H1 (cell line): ENCODE measurements at regions not wholly inside any gene's neighbourhood (a gene's known extent, or its start where the extent isn't known, plus 50 kb on each side); places are given as distances from the start of the nearest gene placed in this dataset.

Experiments
- CTCF ChIA-PET: fragments of 300-600 bp; sonication (Branson Sonifier 250); formaldehyde crosslinking; loops from one replicate; lab custom pipeline; 2021; ENCODE audit not compliant: partially characterized antibody; lab: Charles Lee
- POLR2A ChIA-PET: fragments of 300-600 bp; sonication (Branson Sonifier 250); formaldehyde crosslinking; loops from one replicate; lab custom pipeline; 2021; ENCODE audit warnings: inconsistent platforms; ENCODE audit not compliant: partially characterized antibody; lab: Charles Lee
- DNase-seq, 2 experiments: peaks; one replicate each; pipeline versions ENCODE4 v3.0.0 to v3.0.0-alpha.2; 2010 to 2022; ENCODE audit warnings: low spot score in 2 of 2, low read depth in 1 of 2, mixed read lengths in 1 of 2
- FAIRE-seq: peaks from 2 replicates; lab custom pipeline; 2011; peaks lifted over from hg19 to GRCh38; lab: Jason Lieb, UNC
- H2AFZ ChIP-seq: 2 replicates; pipeline ENCODE4 v1.8.1; 2012; ENCODE audit warnings: low read length, inconsistent platforms
- H2AK5ac ChIP-seq: 2 replicates; pipeline ENCODE4 v1.6.1; 2013; ENCODE audit warnings: low read depth, low read length
- H2BK120ac ChIP-seq: replicated peaks from 2 replicates; pipeline ENCODE3; 2013; ENCODE audit warnings: low read depth, low read length, inconsistent platforms
- H2BK12ac ChIP-seq: 2 replicates; pipeline ENCODE4 v1.6.1; 2013; ENCODE audit warnings: low read depth, low read length
- H2BK15ac ChIP-seq: 2 replicates; pipeline ENCODE4 v1.6.1; 2013; ENCODE audit warnings: low read length
- H2BK20ac ChIP-seq: 2 replicates; pipeline ENCODE4 v1.6.1; 2013; ENCODE audit warnings: low read length
- H2BK5ac ChIP-seq: 2 replicates; pipeline ENCODE4 v1.6.1; 2013; ENCODE audit warnings: low read depth, low read length
- H3K14ac ChIP-seq: 2 replicates; pipeline ENCODE4 v1.6.1; 2013; ENCODE audit warnings: inconsistent platforms; ENCODE audit not compliant: insufficient read length
- H3K18ac ChIP-seq: 2 replicates; pipeline ENCODE4 v1.6.1; 2013; ENCODE audit warnings: low read length; ENCODE audit errors: extremely low read depth
- H3K23ac ChIP-seq: 2 replicates; pipeline ENCODE4 v1.6.1; 2013; ENCODE audit warnings: inconsistent platforms; ENCODE audit not compliant: insufficient read length
- H3K23me2 ChIP-seq: 2 replicates; pipeline ENCODE4 v1.6.1; 2013; ENCODE audit warnings: low read depth, low read length
- H3K27ac ChIP-seq: 2 replicates; pipeline ENCODE4 v1.6.1; 2011; ENCODE audit warnings: low read depth, low read length, inconsistent platforms
- H3K27me3 ChIP-seq, 4 experiments: replicated peaks in 1 of 4; 1 replicate in 1 of 4; 2 replicates in 3 of 4; pipeline versions ENCODE4 v1.6.1 to v1.8.1; 2011 to 2013; ENCODE audit warnings: low read length in 3 of 4, mild to moderate bottlenecking in 3 of 4, inconsistent platforms in 2 of 4, mixed read lengths in 2 of 4, moderate library complexity in 1 of 4; ENCODE audit not compliant: control insufficient read depth in 3 of 4, insufficient read depth in 3 of 4; ENCODE audit errors: extremely low read depth in 1 of 4
- H3K36me3 ChIP-seq, 4 experiments: 2 replicates each; pipeline versions ENCODE4 v1.6.1 to v1.8.1; 2011 to 2013; ENCODE audit warnings: mild to moderate bottlenecking in 4 of 4, low read length in 3 of 4, moderate library complexity in 2 of 4, control low read depth in 1 of 4, inconsistent platforms in 1 of 4; ENCODE audit not compliant: insufficient read depth in 4 of 4, control insufficient read depth in 2 of 4
- H3K4ac ChIP-seq: replicated peaks from 2 replicates; pipeline ENCODE3; 2013; ENCODE audit warnings: low read length, low read depth, mixed read lengths, inconsistent platforms; ENCODE audit not compliant: insufficient read length
- H3K4me1 ChIP-seq, 4 experiments: replicated peaks in 1 of 4; 1 replicate in 1 of 4; 2 replicates in 3 of 4; pipeline versions ENCODE4 v1.6.1 to v1.8.1; 2011 to 2013; ENCODE audit warnings: low read length in 3 of 4, inconsistent platforms in 2 of 4, mixed read lengths in 1 of 4; ENCODE audit not compliant: insufficient read depth in 4 of 4, control insufficient read depth in 3 of 4
- H3K4me2 ChIP-seq, 2 experiments: 2 replicates each; pipeline versions ENCODE4 v1.6.1 to v1.8.1; 2011 to 2013; ENCODE audit warnings: low read depth in 2 of 2, low read length in 2 of 2, control low read depth in 1 of 2, inconsistent platforms in 1 of 2, mild to moderate bottlenecking in 1 of 2; ENCODE audit not compliant: insufficient read depth in 1 of 2
- H3K4me3 ChIP-seq, 4 experiments: fragments of 200-600, 300-600 bp in 1 of 4; sonication (generic), shearing (Covaris generic), sonication (Bioruptor Twin) in 1 of 4; 2 replicates each; pipeline versions ENCODE4 v1.5.1 to v1.8.1; 2011 to 2016; ENCODE audit warnings: low read length in 4 of 4, low read depth in 3 of 4, control low read depth in 2 of 4, inconsistent platforms in 2 of 4, mild to moderate bottlenecking in 2 of 4, mixed read lengths in 1 of 4, moderate library complexity in 1 of 4; ENCODE audit not compliant: insufficient read depth in 2 of 4; ENCODE audit errors: extremely low read depth in 1 of 4
- H3K56ac ChIP-seq: replicated peaks from 2 replicates; pipeline ENCODE3; 2013; ENCODE audit warnings: low read depth, mild to moderate bottlenecking, mixed read lengths, low read length, inconsistent platforms; ENCODE audit not compliant: insufficient read length
- H3K79me1 ChIP-seq: 2 replicates; pipeline ENCODE4 v1.6.1; 2013; ENCODE audit warnings: low read depth, low read length, control low read depth
- H3K79me2 ChIP-seq, 2 experiments: 2 replicates each; pipeline versions ENCODE4 v1.6.1 to v1.8.1; 2012 to 2013; ENCODE audit warnings: low read length in 2 of 2, mild to moderate bottlenecking in 2 of 2, inconsistent platforms in 1 of 2; ENCODE audit not compliant: insufficient read depth in 2 of 2, control insufficient read depth in 1 of 2
- H3K9ac ChIP-seq, 4 experiments: replicated peaks in 1 of 4; 1 replicate in 1 of 4; 2 replicates in 3 of 4; pipeline versions ENCODE4 v1.6.1 to v1.8.1; 2011 to 2013; ENCODE audit warnings: low read depth in 3 of 4, low read length in 3 of 4, control low read depth in 2 of 4, mild to moderate bottlenecking in 2 of 4, moderate library complexity in 2 of 4, inconsistent platforms in 1 of 4; ENCODE audit errors: extremely low read depth in 1 of 4
- H3K9me3 ChIP-seq, 2 experiments: 2 replicates each; pipeline versions ENCODE4 v1.6.1 to v1.8.1; 2012 to 2013; ENCODE audit warnings: mild to moderate bottlenecking in 2 of 2, moderate library complexity in 2 of 2, control low read depth in 1 of 2, inconsistent platforms in 1 of 2, low read depth in 1 of 2, low read length in 1 of 2, mixed read lengths in 1 of 2; ENCODE audit not compliant: insufficient read depth in 2 of 2
- H4K20me1 ChIP-seq, 2 experiments: replicated peaks in 1 of 2; 2 replicates each; pipeline versions ENCODE3 to v1.8.1; 2011 to 2013; ENCODE audit warnings: inconsistent platforms in 2 of 2, low read length in 2 of 2, mild to moderate bottlenecking in 1 of 2; ENCODE audit not compliant: insufficient read depth in 2 of 2, control insufficient read depth in 1 of 2
- H4K5ac ChIP-seq: 2 replicates; pipeline ENCODE4 v1.6.1; 2013; ENCODE audit warnings: low read length, low read depth, mixed read lengths, inconsistent platforms; ENCODE audit not compliant: insufficient read length
- H4K8ac ChIP-seq: 2 replicates; pipeline ENCODE4 v1.8.0; 2013; ENCODE audit warnings: mild to moderate bottlenecking, moderate library complexity, low read length, inconsistent platforms; ENCODE audit not compliant: insufficient read depth; ENCODE audit errors: extremely low read depth
- H4K91ac ChIP-seq: replicated peaks from 2 replicates; pipeline ENCODE3; 2013; ENCODE audit warnings: low read length, mixed read lengths, inconsistent platforms; ENCODE audit not compliant: insufficient read length
- ATF3 ChIP-seq: IDR thresholded peaks from 2 replicates; pipeline ENCODE4 v1.6.1; 2011; ENCODE audit warnings: low read depth, mild to moderate bottlenecking, low read length; ENCODE audit not compliant: insufficient read depth
- CHD1 ChIP-seq: IDR thresholded peaks from 2 replicates; pipeline ENCODE4 v1.6.1; 2012; ENCODE audit warnings: low read depth, low read length, improper control_type of control experiment
- CHD2 ChIP-seq: IDR thresholded peaks from 2 replicates; pipeline ENCODE4 v1.6.1; 2012; ENCODE audit warnings: low read length, improper control_type of control experiment
- CREB1 ChIP-seq: IDR thresholded peaks from 2 replicates; pipeline ENCODE4 v1.6.1; 2012; ENCODE audit warnings: inconsistent platforms
- JUN ChIP-seq: IDR thresholded peaks from 2 replicates; pipeline ENCODE4 v1.6.1; 2011; ENCODE audit warnings: low read depth, mild to moderate bottlenecking, improper control_type of control experiment, low read length
- KDM1A ChIP-seq: fragments of 200-600, 300-600 bp; sonication (generic); IDR thresholded peaks from 2 replicates; pipeline ENCODE4 v1.7.1; 2016; ENCODE audit warnings: mild to moderate bottlenecking, low read length, borderline replicate concordance
- MAFK ChIP-seq: IDR thresholded peaks from 2 replicates; pipeline ENCODE4 v1.6.1; 2012; ENCODE audit warnings: low read depth, mild to moderate bottlenecking, improper control_type of control experiment, low read length
- NRF1 ChIP-seq: IDR thresholded peaks from 2 replicates; pipeline ENCODE4 v1.6.1; 2011; ENCODE audit warnings: mild to moderate bottlenecking, low read depth, low read length, improper control_type of control experiment
- RBBP5 ChIP-seq: IDR thresholded peaks from 2 replicates; pipeline ENCODE4 v1.7.1; 2012; ENCODE audit warnings: low read depth, mild to moderate bottlenecking, inconsistent platforms, low read length, moderate library complexity, borderline replicate concordance
- RFX5 ChIP-seq: IDR thresholded peaks from 2 replicates; pipeline ENCODE4 v1.6.1; 2011; ENCODE audit warnings: low read depth, low read length, improper control_type of control experiment, borderline replicate concordance
- SUZ12 ChIP-seq: fragments of 200-600 bp; sonication (generic); IDR thresholded peaks from 2 replicates; pipeline ENCODE4 v1.6.1; 2012; ENCODE audit warnings: mild to moderate bottlenecking, inconsistent platforms, low read length, moderate library complexity, mixed read lengths
- TAF1 ChIP-seq: IDR thresholded peaks from 2 replicates; pipeline ENCODE4 v1.6.1; 2011; ENCODE audit warnings: mild to moderate bottlenecking, low read depth, low read length
- WGBS, 2 experiments: shearing (Covaris generic) in 1 of 2; methylation state at CpG; one replicate each; pipeline versions ENCODE4 v1.1.6 to v1.1.7; 2013 to 2015; ENCODE audit warnings: low lambda C conversion rate in 2 of 2, mixed read lengths in 2 of 2, inconsistent platforms in 1 of 2, low coverage in 1 of 2, missing lambda C conversion rate in 1 of 2; ENCODE audit not compliant: insufficient replicate concordance in 2 of 2, insufficient coverage in 1 of 2, insufficient read length in 1 of 2; ENCODE audit errors: extremely low coverage in 1 of 2, missing lambda C conversion rate in 1 of 2; 5-methylcytosine and 5-hydroxymethylcytosine counted together
- TF ChIP-seq, protein P1 (sequence below): IDR thresholded peaks from 2 replicates; pipeline ENCODE4 v1.6.1; 2012; ENCODE audit warnings: inconsistent platforms

DNA sequence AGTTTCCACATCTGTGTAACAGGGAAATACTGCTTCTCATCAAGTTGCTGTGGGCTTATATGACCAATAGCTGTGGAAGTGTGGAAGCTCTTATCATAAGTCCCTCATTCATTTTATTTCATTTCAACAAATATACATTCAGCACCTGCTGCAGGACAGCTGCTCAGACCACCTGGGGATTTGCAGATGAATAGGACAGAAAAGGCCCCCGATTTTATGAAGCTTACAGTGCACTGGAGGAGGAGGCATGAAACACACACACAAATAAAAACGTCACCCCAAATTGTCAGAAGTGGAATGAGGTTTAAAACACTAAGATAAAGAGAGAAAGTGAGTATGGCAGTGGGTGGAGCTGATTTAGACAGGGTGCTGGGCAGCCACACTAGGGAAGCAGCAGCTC lies 107.2 kb downstream of the DRD1 start:
- H3K4me3 ChIP-seq, result no peak overlapping the region
- H3K4me1 ChIP-seq, result no peaks in the 10 kb centered on the region
- H3K4ac ChIP-seq, result no peak overlapping the region
- H3K27me3 ChIP-seq, result no peaks in the 10 kb centered on the region
- no peak overlapping the region for H3K14ac ChIP-seq
- CTCF ChIA-PET, result interaction anchor here (1.0 to 1.7 kb wide), 6 partner anchors 11 to 426 kb away, joined by 3 to 6 read pairs (median 4); no protein-coding TSS in a partner anchor
- H3K9ac ChIP-seq, result no peak overlapping the region
- no peak overlapping the region for H3K27ac ChIP-seq
- 82% methylated on average over 2 of the region's 2 CpGs; no CpG with 5 or more reads in 1 of the 2 experiments for WGBS, 2 experiments
- H4K8ac ChIP-seq, result no peak overlapping the region
- no peaks in the 10 kb centered on the region for H3K36me3 ChIP-seq
- H4K91ac ChIP-seq, result no peak overlapping the region
- H2BK20ac ChIP-seq, result no peak overlapping the region
- H3K23ac ChIP-seq, result no peak overlapping the region
- no peak overlapping the region for H3K18ac ChIP-seq
- H3K4me2 ChIP-seq, result no peak overlapping the region
- no peaks in the 10 kb centered on the region for H3K79me1 ChIP-seq
- no peaks in the 10 kb centered on the region for H3K23me2 ChIP-seq
- no peak overlapping the region for H2BK12ac ChIP-seq
- H2BK120ac ChIP-seq, result no peak overlapping the region
- no peak overlapping the region for H3K56ac ChIP-seq
- no peaks in the 10 kb centered on the region for H3K9me3 ChIP-seq
- DNase-seq (no peak), FAIRE-seq (no peak)
- H2AK5ac ChIP-seq, result no peak overlapping the region
- no peaks in the 10 kb centered on the region for H3K79me2 ChIP-seq
- no peak overlapping the region for H2BK15ac ChIP-seq
- POLR2A ChIA-PET, result no interaction called here
- H2AFZ ChIP-seq, result no peak overlapping the region
- no peak overlapping the region for H4K5ac ChIP-seq
- no peak overlapping the region for H2BK5ac ChIP-seq
- H4K20me1 ChIP-seq, result no peaks in the 10 kb centered on the region
- no peak for TF ChIP-seq CHD1
- no peak for TF ChIP-seq MAFK
- no peak for TF ChIP-seq TAF1
- TF ChIP-seq KDM1A, result no peak
- TF ChIP-seq CHD2, result no peak
- no peak for TF ChIP-seq RBBP5
- TF ChIP-seq SUZ12, result no peak
- TF ChIP-seq ATF3, result no peak
- no peak for TF ChIP-seq JUN
- TF ChIP-seq CREB1, result no peak
- no peak for TF ChIP-seq RFX5
- no peak for TF ChIP-seq NRF1
- TF ChIP-seq, protein P1, sequence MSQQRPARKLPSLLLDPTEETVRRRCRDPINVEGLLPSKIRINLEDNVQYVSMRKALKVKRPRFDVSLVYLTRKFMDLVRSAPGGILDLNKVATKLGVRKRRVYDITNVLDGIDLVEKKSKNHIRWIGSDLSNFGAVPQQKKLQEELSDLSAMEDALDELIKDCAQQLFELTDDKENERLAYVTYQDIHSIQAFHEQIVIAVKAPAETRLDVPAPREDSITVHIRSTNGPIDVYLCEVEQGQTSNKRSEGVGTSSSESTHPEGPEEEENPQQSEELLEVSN, result no peak
